Mammary epithelial cell (primary cell): ENCODE measurements at regions not wholly inside any gene's neighbourhood (a gene's known extent, or its start where the extent isn't known, plus 50 kb on each side); places are given as distances from the start of the nearest gene placed in this dataset.

Source experiments
- EZH2 ChIP-seq: IDR thresholded peaks from 2 replicates; pipeline ENCODE4 v1.6.1; 2012; ENCODE audit warnings: low read length, inconsistent platforms, borderline replicate concordance
- TF ChIP-seq, protein P1 (sequence below), 2 donors: IDR thresholded peaks in 1 of 2; conservative IDR thresholded peaks in 1 of 2; 2 replicates each; pipeline ENCODE4 v1.5.1; 2011 to 2012; ENCODE audit warnings: inconsistent platforms in 2 of 2, low read length in 2 of 2, mild to moderate bottlenecking in 2 of 2, control low read depth in 1 of 2, low read depth in 1 of 2; ENCODE audit not compliant: insufficient read depth in 1 of 2; ENCODE audit errors: extremely low read depth in 1 of 2

DNA sequence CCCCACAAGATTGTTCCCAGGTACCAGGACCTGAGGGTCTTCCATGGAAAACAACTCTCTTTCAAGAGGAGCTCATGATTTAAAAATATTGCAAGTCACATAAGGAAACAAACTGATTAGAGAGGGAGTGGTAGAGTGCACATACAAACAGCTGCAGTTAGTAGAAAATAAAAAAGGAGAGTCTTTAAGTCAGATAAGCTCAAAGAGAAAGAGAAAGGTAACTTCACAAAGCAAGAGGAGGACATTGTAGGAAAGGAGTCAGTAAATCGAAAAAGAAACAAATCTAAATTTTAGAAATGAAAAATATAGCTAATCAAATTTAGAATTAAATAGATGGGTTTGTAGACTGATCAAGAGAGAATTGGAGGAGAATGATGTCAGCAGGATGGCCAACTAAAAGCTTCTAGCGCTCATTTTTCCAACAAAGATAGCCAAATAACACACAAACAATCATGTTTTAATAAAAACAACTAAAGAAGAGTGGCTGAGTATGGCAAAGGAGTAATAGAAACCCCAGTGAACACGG is 86.1 kb upstream of the CD53 start:
- TF ChIP-seq, protein P1, sequence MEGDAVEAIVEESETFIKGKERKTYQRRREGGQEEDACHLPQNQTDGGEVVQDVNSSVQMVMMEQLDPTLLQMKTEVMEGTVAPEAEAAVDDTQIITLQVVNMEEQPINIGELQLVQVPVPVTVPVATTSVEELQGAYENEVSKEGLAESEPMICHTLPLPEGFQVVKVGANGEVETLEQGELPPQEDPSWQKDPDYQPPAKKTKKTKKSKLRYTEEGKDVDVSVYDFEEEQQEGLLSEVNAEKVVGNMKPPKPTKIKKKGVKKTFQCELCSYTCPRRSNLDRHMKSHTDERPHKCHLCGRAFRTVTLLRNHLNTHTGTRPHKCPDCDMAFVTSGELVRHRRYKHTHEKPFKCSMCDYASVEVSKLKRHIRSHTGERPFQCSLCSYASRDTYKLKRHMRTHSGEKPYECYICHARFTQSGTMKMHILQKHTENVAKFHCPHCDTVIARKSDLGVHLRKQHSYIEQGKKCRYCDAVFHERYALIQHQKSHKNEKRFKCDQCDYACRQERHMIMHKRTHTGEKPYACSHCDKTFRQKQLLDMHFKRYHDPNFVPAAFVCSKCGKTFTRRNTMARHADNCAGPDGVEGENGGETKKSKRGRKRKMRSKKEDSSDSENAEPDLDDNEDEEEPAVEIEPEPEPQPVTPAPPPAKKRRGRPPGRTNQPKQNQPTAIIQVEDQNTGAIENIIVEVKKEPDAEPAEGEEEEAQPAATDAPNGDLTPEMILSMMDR (conservative IDR thresholded peaks at IDR 0.05 in 1 of 2, IDR thresholded peaks at IDR 0.05 in 1 of 2; ENCODE audit: extremely low read depth in 1 of 2, insufficient read depth in 1 of 2, low read depth in 1 of 2, low read length in 2 of 2): no peak
- no peak for TF ChIP-seq EZH2
